IMR-90 (cell line): ENCODE measurements at regions not wholly inside any gene's neighbourhood (a gene's known extent, or its start where the extent isn't known, plus 50 kb on each side); places are given as distances from the start of the nearest gene placed in this dataset.

Experiments
- ATAC-seq: fragments of 200-7000 bp; cut with Tn5 transposase; 2 replicates; pipeline ENCODE4 v1.9.1; 2020; ENCODE audit warnings: low read depth, mild to moderate bottlenecking, moderate library complexity
- BruUV-seq: library from RNA; stranded (reverse); fragments of 400-500 nt; replicated peaks from 2 replicates; lab custom pipeline; 2021; lab: Mats Ljungman, UMichigan
- CTCF ChIA-PET: fragments of 300-600 bp; formaldehyde crosslinking; extraction: SDS; loops from one replicate; lab custom pipeline; 2021; ENCODE audit warnings: antibody characterized with exemption; lab: Yijun Ruan, JAX
- POLR2A ChIA-PET: fragments of 300-600 bp; sonication (Branson Sonifier 250); formaldehyde crosslinking; loops from one replicate; lab custom pipeline; 2022; ENCODE audit warnings: antibody characterized with exemption; ENCODE audit not compliant: unreplicated experiment; lab: Charles Lee
- DNase-seq: peaks from one replicate; pipeline ENCODE4 v3.0.0; 2013
- H2AFZ ChIP-seq: replicated peaks from 2 replicates; pipeline ENCODE3; 2013; ENCODE audit warnings: low read length, mild to moderate bottlenecking; ENCODE audit not compliant: poor library complexity
- H2AK5ac ChIP-seq: 2 replicates; pipeline ENCODE4 v1.6.1; 2013; ENCODE audit warnings: low read depth, low read length, inconsistent platforms
- H2AK9ac ChIP-seq: replicated peaks from 2 replicates; pipeline ENCODE3; 2013; ENCODE audit warnings: mild to moderate bottlenecking, low read depth, low read length, moderate library complexity; ENCODE audit not compliant: poor library complexity
- H2BK120ac ChIP-seq: 2 replicates; pipeline ENCODE4 v1.6.1; 2013; ENCODE audit warnings: low read depth, low read length, inconsistent platforms
- H2BK15ac ChIP-seq: 3 replicates; pipeline ENCODE4 v1.6.1; 2013; ENCODE audit warnings: low read depth, low read length, inconsistent platforms
- H2BK20ac ChIP-seq: 2 replicates; pipeline ENCODE4 v1.6.1; 2013; ENCODE audit warnings: low read depth, mild to moderate bottlenecking, inconsistent platforms, low read length, moderate library complexity
- H2BK5ac ChIP-seq: 2 replicates; pipeline ENCODE4 v1.6.1; 2013; ENCODE audit warnings: mild to moderate bottlenecking, low read depth, low read length, inconsistent platforms; ENCODE audit not compliant: poor library complexity, severe bottlenecking
- H3K14ac ChIP-seq: replicated peaks from 2 replicates; pipeline ENCODE4 v1.6.1; 2013; ENCODE audit warnings: low read depth, low read length, inconsistent platforms
- H3K18ac ChIP-seq: 2 replicates; pipeline ENCODE4 v1.6.1; 2013; ENCODE audit warnings: low read depth, low read length, control low read depth
- H3K23ac ChIP-seq: 2 replicates; pipeline ENCODE4 v1.6.1; 2013; ENCODE audit warnings: low read depth, low read length, inconsistent platforms
- H3K27ac ChIP-seq: 2 replicates; pipeline ENCODE4 v1.5.1; 2013; ENCODE audit warnings: mild to moderate bottlenecking, control low read depth, low read length; ENCODE audit not compliant: insufficient read depth
- H3K27me3 ChIP-seq: 2 replicates; pipeline ENCODE4 v1.6.1; 2013; ENCODE audit warnings: low read length; ENCODE audit not compliant: control insufficient read depth, insufficient read depth
- H3K36me3 ChIP-seq: 2 replicates; pipeline ENCODE4 v1.6.1; 2013; ENCODE audit warnings: low read length, mixed read lengths; ENCODE audit not compliant: control insufficient read depth, insufficient read depth
- H3K4ac ChIP-seq: 2 replicates; pipeline ENCODE4 v1.6.1; 2013; ENCODE audit warnings: low read depth, low read length, inconsistent platforms
- H3K4me1 ChIP-seq: 2 replicates; pipeline ENCODE4 v1.6.1; 2013; ENCODE audit warnings: low read length, mixed read lengths; ENCODE audit not compliant: control insufficient read depth, insufficient read depth
- H3K4me2 ChIP-seq: 2 replicates; pipeline ENCODE4 v1.6.1; 2013; ENCODE audit warnings: low read depth, mild to moderate bottlenecking, control low read depth, low read length, moderate library complexity
- H3K4me3 ChIP-seq: 2 replicates; pipeline ENCODE4 v1.5.1; 2013; ENCODE audit warnings: low read depth, mild to moderate bottlenecking, control low read depth, low read length, moderate library complexity; ENCODE audit not compliant: insufficient read depth
- H3K56ac ChIP-seq: 2 replicates; pipeline ENCODE4 v1.6.1; 2013; ENCODE audit warnings: low read length, inconsistent platforms; ENCODE audit not compliant: insufficient read depth; ENCODE audit errors: extremely low read depth
- H3K79me1 ChIP-seq, 2 experiments: 2 replicates each; pipeline ENCODE4 v1.6.1; 2013; ENCODE audit warnings: low read length in 2 of 2, inconsistent platforms in 1 of 2, low read depth in 1 of 2
- H3K9ac ChIP-seq: 2 replicates; pipeline ENCODE4 v1.6.1; 2013; ENCODE audit warnings: low read depth, low read length, control low read depth
- H3K9me1 ChIP-seq: 2 replicates; pipeline ENCODE4 v1.6.1; 2013; ENCODE audit warnings: low read length, inconsistent platforms; ENCODE audit not compliant: insufficient read depth
- H3K9me3 ChIP-seq: 2 replicates; pipeline ENCODE4 v1.6.1; 2013; ENCODE audit warnings: low read length; ENCODE audit not compliant: control insufficient read depth, insufficient read depth
- H4K20me1 ChIP-seq: 2 replicates; pipeline ENCODE4 v1.6.1; 2013; ENCODE audit warnings: low read length, inconsistent platforms; ENCODE audit not compliant: insufficient read depth
- H4K5ac ChIP-seq: 2 replicates; pipeline ENCODE4 v1.6.1; 2013; ENCODE audit warnings: mild to moderate bottlenecking, low read depth, low read length, control low read depth
- H4K8ac ChIP-seq, 2 experiments: 2 replicates each; pipeline ENCODE4 v1.6.1; 2013; ENCODE audit warnings: low read depth in 2 of 2, low read length in 2 of 2, control low read depth in 1 of 2, inconsistent platforms in 1 of 2
- H4K91ac ChIP-seq: 2 replicates; pipeline ENCODE4 v1.6.1; 2013; ENCODE audit warnings: low read depth, low read length, inconsistent platforms; ENCODE audit not compliant: insufficient read depth
- ELK1 ChIP-seq: fragments of 150-350 bp; IDR thresholded peaks from 2 replicates; pipeline ENCODE4 v1.6.1; 2016; ENCODE audit warnings: low read depth, mild to moderate bottlenecking, low read length, moderate library complexity, borderline replicate concordance
- MAFK ChIP-seq: IDR thresholded peaks from 2 replicates; pipeline ENCODE4 v1.6.1; 2012; ENCODE audit warnings: low read depth, low read length, improper control_type of control experiment
- MAZ ChIP-seq: IDR thresholded peaks from 2 replicates; pipeline ENCODE4 v1.6.1; 2012; ENCODE audit warnings: low read depth, mild to moderate bottlenecking, low read length, improper control_type of control experiment, moderate library complexity, borderline replicate concordance
- POLR2A ChIP-seq: IDR thresholded peaks from 2 replicates; pipeline ENCODE4 v1.6.1; 2012; ENCODE audit warnings: mild to moderate bottlenecking, low read depth, low read length
- WGBS, 2 experiments: methylation state at CpG; one replicate each; pipeline versions ENCODE4 v1.1.5 to v1.1.7; 2013; ENCODE audit warnings: missing lambda C conversion rate in 2 of 2; ENCODE audit not compliant: insufficient read length in 1 of 2; ENCODE audit errors: extremely low coverage in 2 of 2; 5-methylcytosine and 5-hydroxymethylcytosine counted together
- dilution Hi-C: fragments of 300-500 bp; cut with HindIII; formaldehyde crosslinking; loops from one replicate; pipeline ENCODE4 v1.14.3; 2018; ENCODE audit warnings: low sequenced_read_pairs; ENCODE audit not compliant: unreplicated experiment
- in situ Hi-C: fragments of 300-500 bp; cut with MboI; formaldehyde crosslinking; loops from 3 replicates; pipeline ENCODE4 v1.14.3; 2019; ENCODE audit warnings: low sequenced_read_pairs, inconsistent platforms, mixed read lengths
- intact Hi-C: fragments of 100-400 bp; cut with micrococcal nuclease; formaldehyde crosslinking; loops from 2 replicates; pipeline ENCODE4 v1.10.0; 2022

DNA sequence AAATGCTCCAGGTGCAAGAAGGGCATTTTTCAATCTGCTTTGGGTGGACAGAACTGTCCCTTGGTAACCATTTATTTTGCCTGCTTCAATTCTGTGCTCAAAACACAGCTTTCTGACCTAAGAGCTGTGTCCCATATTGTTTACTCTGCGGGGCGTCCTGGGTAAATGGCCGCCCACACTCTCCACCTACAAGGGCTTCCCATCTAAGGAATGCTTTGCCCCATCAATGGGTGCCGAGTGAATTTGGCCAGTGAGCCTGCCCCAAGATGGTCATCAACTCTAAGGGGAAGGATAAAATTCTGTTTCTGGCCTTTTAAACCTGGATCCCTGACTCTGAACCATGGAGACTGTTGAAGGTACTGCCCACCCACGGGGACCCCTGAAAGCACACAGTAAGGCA is 55.5 kb upstream of the FAM89A start:
- Histone ChIP-seq H2BK20ac (no peak overlapping the region), H3K4me3 (no peak overlapping the region), H2BK15ac (no peak overlapping the region), H2BK5ac (no peak overlapping the region), H3K27ac (no peak overlapping the region), H4K91ac (no peak overlapping the region), H2AK5ac (no peak overlapping the region), H2AK9ac (no peak overlapping the region), H3K18ac (no peak overlapping the region), H3K9me3 (no peaks in the 10 kb centered on the region), H2BK120ac (no peak overlapping the region), H3K56ac (no peak overlapping the region), H3K36me3 (no peaks in the 10 kb centered on the region), H3K4me1 (no peaks in the 10 kb centered on the region), H3K9me1 (no peaks in the 10 kb centered on the region), H4K20me1 (no peaks in the 10 kb centered on the region), H3K14ac (no peak overlapping the region), H4K5ac (no peak overlapping the region), H3K9ac (no peak overlapping the region), H3K23ac (no peak overlapping the region), H2AFZ (no peak overlapping the region), H3K79me1 (no peaks in the 10 kb centered on the region), H4K8ac (no peak overlapping the region), H3K4me2 (no peak overlapping the region), H3K4ac (no peak overlapping the region), H3K27me3 (peaks cover 17% of the 10 kb centered on the region)
- in situ Hi-C loops (no loop called here), intact Hi-C loops (no loop called here), dilution Hi-C loops (no loop called here)
- TF ChIP-seq POLR2A (no peak), MAFK (no peak), ELK1 (no peak), MAZ (no peak)
- DNase-seq, result no peak
- no TSS peak for BruUV-seq
- CTCF ChIA-PET, result no interaction called here
- WGBS, 2 experiments, result 20% methylated on average over 1 of the region's 5 CpGs; no CpG with 5 or more reads in 1 of the 2 experiments
- POLR2A ChIA-PET, result no interaction called here
- ATAC-seq, result no peak
